Neural cell (in vitro differentiated cells): ENCODE measurements at regions not wholly inside any gene's neighbourhood (a gene's known extent, or its start where the extent isn't known, plus 50 kb on each side); places are given as distances from the start of the nearest gene placed in this dataset.
"Not testable (repeated sequence)": the region's sequence is repeated elsewhere in the genome, so short reads cannot be mapped to it uniquely, and the experiment has no call there.

Experiments used
- CTCF ChIP-seq: fragments of 450-650 bp; IDR thresholded peaks from 2 replicates; pipeline ENCODE4 v1.5.1; 2014; ENCODE audit warnings: antibody characterized with exemption, mild to moderate bottlenecking, moderate library complexity; ENCODE audit not compliant: poor library complexity, severe bottlenecking
- EP300 ChIP-seq: fragments of 450-650 bp; conservative IDR thresholded peaks from 2 replicates; pipeline ENCODE4 v1.6.1; 2014; ENCODE audit warnings: antibody characterized with exemption, mild to moderate bottlenecking, moderate library complexity; ENCODE audit not compliant: poor library complexity, severe bottlenecking
- EZH2 ChIP-seq: fragments of 200-600, 300-800 bp; shearing (Covaris generic), sonication (generic); IDR thresholded peaks from 2 replicates; pipeline ENCODE4 v1.6.1; 2014; ENCODE audit warnings: antibody characterized with exemption, low read length, borderline replicate concordance, mild to moderate bottlenecking; ENCODE audit not compliant: insufficient read depth, poor library complexity, severe bottlenecking
- POLR2AphosphoS5 ChIP-seq: IDR thresholded peaks from 2 replicates; pipeline ENCODE4 v1.6.1; 2012
- RAD21 ChIP-seq: fragments of 450-650 bp; conservative IDR thresholded peaks from 2 replicates; pipeline ENCODE4 v1.6.1; 2014; ENCODE audit warnings: antibody characterized with exemption, mild to moderate bottlenecking, moderate library complexity
- TAF1 ChIP-seq: IDR thresholded peaks from 2 replicates; pipeline ENCODE4 v1.6.1; 2012; ENCODE audit warnings: low read depth

GRCh38 chr1:82776730-82777129, 976.0 kb downstream of the ADGRL2 start:
- TF ChIP-seq CTCF, EP300, RAD21, TAF1, POLR2AphosphoS5, EZH2: not testable (repeated sequence)
